AG04450 (cell line): ENCODE measurements at regions not wholly inside any gene's neighbourhood (a gene's known extent, or its start where the extent isn't known, plus 50 kb on each side); places are given as distances from the start of the nearest gene placed in this dataset.

Experiments
- CTCF ChIA-PET: fragments of 300-600, 350-600 bp; formaldehyde crosslinking; extraction: SDS; loops from one replicate; lab custom pipeline; 2022; ENCODE audit warnings: antibody characterized with exemption, inconsistent platforms; lab: Charles Lee
- POLR2A ChIA-PET: fragments of 350-600 bp; formaldehyde crosslinking; extraction: SDS; loops from one replicate; lab custom pipeline; 2021; ENCODE audit warnings: antibody characterized with exemption, inconsistent platforms; lab: Yijun Ruan, JAX
- DNase-seq: peaks from one replicate; pipeline ENCODE4 v3.0.0-alpha.2; 2011; ENCODE audit warnings: low read depth, low spot score
- H3K27ac ChIP-seq: one replicate; pipeline ENCODE4 v1.5.1; 2012; ENCODE audit warnings: low read depth, low read length, control low read depth
- H3K27me3 ChIP-seq: one replicate; pipeline ENCODE4 v1.6.0; 2012; ENCODE audit warnings: low read length; ENCODE audit not compliant: control insufficient read depth, insufficient read depth
- H3K4me3 ChIP-seq: 2 replicates; pipeline ENCODE4 v1.5.1; 2011; ENCODE audit warnings: mild to moderate bottlenecking, low read depth, low read length, control low read depth
- H3K9me3 ChIP-seq: 2 replicates; pipeline ENCODE4 v1.5.1; 2012; ENCODE audit warnings: low read length; ENCODE audit not compliant: control insufficient read depth, insufficient read depth
- CTCF ChIP-seq: IDR thresholded peaks from 2 replicates; pipeline ENCODE4 v1.5.1; 2011; ENCODE audit warnings: low read depth, low read length, control low read depth, inconsistent platforms

GRCh38 chr22:48703265-48703941, 1124.3 kb downstream of the BRD1 start:
- H3K4me3 ChIP-seq, result no peak overlapping the region
- ChIA-PET POLR2A (no interaction called here), CTCF (no interaction called here)
- no peak overlapping the region for H3K27ac ChIP-seq
- DNase-seq, result no peak
- no peak for TF ChIP-seq CTCF
- H3K27me3 ChIP-seq, result no peaks in the 10 kb centered on the region
- peaks cover 97% of the 10 kb centered on the region for H3K9me3 ChIP-seq

GRCh38 chr22:48702573-48703264, 1125.0 kb downstream of the BRD1 start:
- ChIA-PET CTCF (no interaction called here), POLR2A (no interaction called here)
- no peak overlapping the region for H3K27ac ChIP-seq
- H3K9me3 ChIP-seq, result peaks cover 94% of the 10 kb centered on the region
- no peak for DNase-seq
- no peaks in the 10 kb centered on the region for H3K27me3 ChIP-seq
- TF ChIP-seq CTCF, result no peak
- no peak overlapping the region for H3K4me3 ChIP-seq

- H3K27ac ChIP-seq, result no peak overlapping the region
- H3K4me3 ChIP-seq, result no peak overlapping the region
- DNase-seq, result no peak
- CTCF ChIA-PET, result no interaction called here
- TF ChIP-seq CTCF, result no peak
- no peaks in the 10 kb centered on the region for H3K27me3 ChIP-seq
- H3K9me3 ChIP-seq, result peaks cover 90% of the 10 kb centered on the region
- POLR2A ChIA-PET, result no interaction called here
These were observed 1126.2 kb downstream of the BRD1 start for GRCh38 chr22:48701296-48702030.

- ChIA-PET CTCF (no interaction called here), POLR2A (no interaction called here)
- DNase-seq, result no peak
- Histone ChIP-seq H3K27ac (no peak overlapping the region), H3K27me3 (no peaks in the 10 kb centered on the region), H3K9me3 (peaks cover 91% of the 10 kb centered on the region), H3K4me3 (no peak overlapping the region)
- TF ChIP-seq CTCF, result no peak
These were observed 1126.9 kb downstream of the BRD1 start for GRCh38 chr22:48700566-48701295.
